OCI-LY3 (cell line): ENCODE measurements at regions not wholly inside any gene's neighbourhood (a gene's known extent, or its start where the extent isn't known, plus 50 kb on each side); places are given as distances from the start of the nearest gene placed in this dataset.

Experiments used
- H2AFZ ChIP-seq: fragments of 200-600, 300-600 bp; shearing (Covaris generic); 2 replicates; pipeline ENCODE4 v1.6.0; 2014; ENCODE audit warnings: antibody characterized with exemption, low read depth, low read length
- H3K27ac ChIP-seq: fragments of 200-600, 300-600 bp; sonication (generic); 2 replicates; pipeline ENCODE4 v1.5.1; 2014; ENCODE audit warnings: mild to moderate bottlenecking, low read length, moderate library complexity, mixed read lengths
- H3K27me3 ChIP-seq: fragments of 200-600, 300-600 bp; sonication (generic); 2 replicates; pipeline ENCODE4 v1.6.1; 2014; ENCODE audit warnings: low read depth, low read length, mixed read lengths
- H3K36me3 ChIP-seq: fragments of 200-600, 300-600 bp; sonication (generic); replicated peaks from 2 replicates; pipeline ENCODE3; 2014; ENCODE audit warnings: low read depth, low read length, mixed read lengths
- H3K4me1 ChIP-seq: fragments of 300-600, 200-600 bp; sonication (generic); 2 replicates; pipeline ENCODE4 v1.6.1; 2014; ENCODE audit warnings: low read length, mixed read lengths
- H3K4me2 ChIP-seq: fragments of 200-600, 300-600 bp; sonication (generic); 2 replicates; pipeline ENCODE4 v1.6.1; 2014; ENCODE audit warnings: low read length, mixed read lengths
- H3K4me3 ChIP-seq: fragments of 300-600, 200-600 bp; sonication (generic); 2 replicates; pipeline ENCODE4 v1.5.1; 2014; ENCODE audit warnings: antibody characterized with exemption, mild to moderate bottlenecking, low read length, moderate library complexity
- H3K79me2 ChIP-seq: fragments of 300-600, 200-600 bp; shearing (Covaris generic); 2 replicates; pipeline ENCODE4 v1.6.1; 2014; ENCODE audit warnings: mild to moderate bottlenecking, low read length, mixed read lengths
- H3K9ac ChIP-seq: fragments of 300-600, 200-600 bp; shearing (Covaris generic); 2 replicates; pipeline ENCODE4 v1.6.0; 2014; ENCODE audit warnings: mild to moderate bottlenecking, low read length, moderate library complexity
- H3K9me3 ChIP-seq: fragments of 200-600, 300-600 bp; shearing (Covaris generic); 2 replicates; pipeline ENCODE4 v1.6.1; 2014; ENCODE audit warnings: low read length, mixed read lengths; ENCODE audit not compliant: insufficient read depth
- H4K20me1 ChIP-seq: fragments of 200-600, 300-600 bp; sonication (generic); 2 replicates; pipeline ENCODE4 v1.6.1; 2016; ENCODE audit warnings: low read length, mixed read lengths; ENCODE audit not compliant: insufficient read depth
- CTCF ChIP-seq: fragments of 200-600, 300-600 bp; sonication (generic); IDR thresholded peaks from 2 replicates; pipeline ENCODE4 v1.5.1; 2014; ENCODE audit warnings: antibody characterized with exemption, low read length, low read depth
- EZH2phosphoT487 ChIP-seq: fragments of 200-600 bp; shearing (Covaris generic); IDR thresholded peaks from 2 replicates; pipeline ENCODE4 v1.6.1; 2018; ENCODE audit warnings: antibody characterized with exemption, mixed run types, low read depth

GRCh38 chr2:8535469-8535795 is 146.4 kb upstream of the ID2 start:
- H3K27ac ChIP-seq: peak overlapping the region; percentile 98
- H3K9ac ChIP-seq: peak overlapping the region; percentile 64; the same call in 1 of the 2 replicates
- no peak overlapping the region for H2AFZ ChIP-seq
- H3K4me1 ChIP-seq: peaks cover 72% of the 10 kb centered on the region
- H3K4me3 ChIP-seq: peak overlapping the region; percentile 2; the same call in 1 of the 2 replicates
- H3K36me3 ChIP-seq: peaks cover 27% of the 10 kb centered on the region
- H3K79me2 ChIP-seq: peaks cover 3% of the 10 kb centered on the region
- H3K4me2 ChIP-seq: peak overlapping the region; percentile 47
- H4K20me1 ChIP-seq: no peaks in the 10 kb centered on the region
- TF ChIP-seq CTCF: no peak
- H3K27me3 ChIP-seq: no peaks in the 10 kb centered on the region
- peaks cover 11% of the 10 kb centered on the region for H3K9me3 ChIP-seq

- Histone ChIP-seq H2AFZ (no peak overlapping the region), H3K4me1 (peaks cover 78% of the 10 kb centered on the region), H3K4me3 (peak overlapping the region; percentile 2; the same call in 1 of the 2 replicates), H3K27ac (peak overlapping the region; percentile 98), H3K27me3 (no peaks in the 10 kb centered on the region), H3K36me3 (peaks cover 31% of the 10 kb centered on the region), H4K20me1 (no peaks in the 10 kb centered on the region), H3K9me3 (peaks cover 10% of the 10 kb centered on the region), H3K9ac (peak overlapping the region; percentile 64; the same call in 1 of the 2 replicates), H3K4me2 (peak overlapping the region; percentile 47), H3K79me2 (peaks cover 9% of the 10 kb centered on the region)
- TF ChIP-seq EZH2phosphoT487 (no peak), CTCF (no peak)
These were observed 145.8 kb upstream of the ID2 start for GRCh38 chr2:8535821-8536685.

GRCh38 chr2:8536686-8537561 is 144.9 kb upstream of the ID2 start:
- Histone ChIP-seq H3K9me3 (peaks cover 2% of the 10 kb centered on the region), H3K4me3 (no peak overlapping the region), H2AFZ (no peak overlapping the region), H3K4me1 (peaks cover 87% of the 10 kb centered on the region), H3K27ac (peak overlapping the region; percentile 98), H3K9ac (peak overlapping the region; percentile 64; the same call in 1 of the 2 replicates), H3K27me3 (no peaks in the 10 kb centered on the region), H4K20me1 (no peaks in the 10 kb centered on the region), H3K79me2 (peaks cover 18% of the 10 kb centered on the region), H3K4me2 (no peak overlapping the region), H3K36me3 (peaks cover 37% of the 10 kb centered on the region)
- TF ChIP-seq EZH2phosphoT487 (no peak), CTCF (no peak)

GRCh38 chr2:8537562-8538155 is 144.2 kb upstream of the ID2 start:
- Histone ChIP-seq H3K4me3 (no peak overlapping the region), H3K36me3 (peaks cover 35% of the 10 kb centered on the region), H3K79me2 (peaks cover 25% of the 10 kb centered on the region), H4K20me1 (no peaks in the 10 kb centered on the region), H2AFZ (no peak overlapping the region), H3K4me2 (no peak overlapping the region), H3K9ac (peak overlapping the region; percentile 64; the same call in 1 of the 2 replicates), H3K9me3 (no peaks in the 10 kb centered on the region), H3K27me3 (no peaks in the 10 kb centered on the region), H3K27ac (peak overlapping the region; percentile 98), H3K4me1 (peaks cover 95% of the 10 kb centered on the region)
- TF ChIP-seq CTCF: no peak
